ENCODE measurements at regions not wholly inside any gene's neighbourhood (a gene's known extent, or its start where the extent isn't known, plus 50 kb on each side); places are given as distances from the start of the nearest gene placed in this dataset.
"Not testable (repeated sequence)": the region's sequence is repeated elsewhere in the genome, so short reads cannot be mapped to it uniquely, and the experiment has no call there.

DNA sequence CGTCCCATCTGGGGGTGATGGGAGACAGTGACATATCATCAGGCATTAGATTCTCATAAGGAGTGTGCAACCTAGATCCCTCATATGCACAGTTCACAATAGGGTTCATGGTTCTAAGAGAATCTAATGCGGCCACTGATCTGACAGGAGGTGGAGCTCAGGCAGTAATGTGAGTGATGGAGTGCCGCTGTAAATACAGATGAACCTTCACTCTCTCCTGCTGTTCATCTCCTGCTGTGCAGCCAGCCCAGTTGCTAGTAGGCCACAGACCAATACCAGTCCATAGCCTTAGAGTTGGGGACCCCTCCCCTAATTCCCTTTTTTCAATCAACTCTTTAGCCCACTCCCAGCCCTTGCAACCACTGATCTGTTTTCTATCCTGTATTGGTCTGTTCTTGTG lies 581.1 kb upstream of the AUTS2 start:
- no peak for DNase-seq (ENCODE audit: low spot score)

DNA sequence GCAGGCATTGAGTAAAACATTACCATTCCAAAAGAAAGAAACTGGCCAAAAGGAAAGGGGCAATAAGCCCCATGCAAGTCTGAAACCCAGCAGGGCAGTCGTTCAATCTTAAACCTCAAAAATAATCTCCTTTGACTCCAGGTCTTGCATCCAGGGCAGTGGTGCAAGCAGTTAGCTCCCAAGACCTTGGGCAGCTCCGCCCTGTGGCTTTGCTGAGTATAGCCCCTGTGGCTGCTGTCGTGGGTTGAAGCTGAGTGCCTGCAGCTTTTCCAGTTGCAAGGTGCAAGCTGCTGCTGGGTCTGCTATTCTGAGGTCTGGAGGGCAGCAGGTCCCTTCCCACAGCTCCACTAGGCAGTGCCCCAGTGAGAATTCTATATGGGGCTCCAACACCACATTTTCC lies 580.1 kb upstream of the AUTS2 start:
- no peak for DNase-seq (ENCODE audit: low spot score)

DNA sequence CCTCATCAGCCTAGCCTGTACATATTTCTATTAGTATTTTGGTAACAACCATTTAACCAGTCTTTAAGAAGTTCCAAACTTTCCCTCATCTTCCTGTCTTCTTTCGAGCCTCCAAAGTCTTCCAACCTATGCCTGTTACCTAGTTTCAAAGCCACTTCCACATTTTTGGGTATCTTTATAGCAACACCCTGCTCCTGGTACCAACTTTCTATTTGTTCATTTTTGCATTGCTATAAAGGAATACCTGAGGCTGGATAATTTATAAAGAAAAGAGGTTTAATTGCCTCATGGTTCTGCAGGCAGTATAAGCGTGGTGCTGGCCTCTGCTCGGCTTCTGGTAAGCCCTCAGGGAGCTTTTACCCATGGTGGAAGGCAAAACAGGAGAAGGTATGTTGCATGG lies 578.8 kb upstream of the AUTS2 start:
- no peak for DNase-seq (ENCODE audit: low spot score)

DNA sequence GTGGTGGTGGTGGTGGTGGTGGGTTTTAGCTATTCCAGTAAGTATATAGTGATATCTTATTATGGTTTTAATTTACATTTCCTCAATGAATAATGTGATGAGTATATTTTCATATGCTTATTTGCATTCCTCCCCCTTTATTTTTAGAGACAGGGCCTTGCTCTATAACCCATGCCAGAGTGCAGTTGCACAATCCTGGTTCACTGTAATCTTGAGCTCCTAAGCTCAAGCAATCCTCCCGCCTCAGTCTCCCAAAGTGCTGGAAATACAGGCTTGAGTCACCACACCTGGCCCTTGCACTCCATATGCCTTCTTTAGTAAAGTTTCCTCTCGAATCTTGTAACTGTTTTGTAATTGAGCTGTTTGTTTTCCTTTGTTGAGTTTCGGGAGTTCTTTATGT lies 577.7 kb upstream of the AUTS2 start:
- DNase-seq (ENCODE audit: low spot score), result no peak

DNA sequence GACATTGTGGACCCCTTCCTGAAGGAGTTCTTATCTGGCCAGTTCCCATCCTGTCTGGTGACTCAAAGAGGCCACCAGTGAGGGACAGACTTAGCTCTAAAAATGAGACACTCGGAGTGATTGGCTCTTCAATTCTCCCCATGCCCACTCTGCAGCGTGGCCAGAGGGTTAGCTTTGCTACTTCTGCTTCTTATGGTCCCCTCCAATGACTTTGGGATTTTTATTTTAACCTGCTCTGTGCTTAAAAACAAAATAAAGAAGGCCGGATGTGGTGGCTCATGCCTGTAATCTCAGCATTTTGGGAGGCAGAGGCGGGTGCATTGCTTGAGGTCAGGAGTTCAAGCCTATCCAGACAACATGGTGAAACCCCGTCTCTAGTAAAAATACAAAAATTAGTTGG lies 573.0 kb upstream of the AUTS2 start:
- DNase-seq (ENCODE audit: low spot score), result no peak

DNA sequence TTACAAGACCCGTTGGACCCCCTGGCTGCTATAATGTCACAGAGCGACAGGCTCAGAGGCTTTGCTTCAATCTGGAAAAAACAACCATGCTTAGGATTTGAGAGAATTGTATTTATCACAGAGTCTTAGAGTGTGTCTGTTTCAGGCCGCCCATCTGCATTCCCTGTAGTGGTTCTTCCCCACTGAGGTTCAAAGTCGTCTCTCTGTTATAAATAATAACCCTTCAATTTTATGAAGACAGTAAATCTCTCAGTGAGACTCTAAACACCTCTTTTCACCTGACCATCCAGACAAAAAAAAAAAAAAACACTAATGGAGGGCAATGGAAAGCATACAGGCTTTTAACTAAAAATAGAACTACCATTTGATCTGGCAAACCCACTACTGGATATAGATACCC lies 565.4 kb upstream of the AUTS2 start:
- DNase-seq (ENCODE audit: low spot score), result no peak

DNA sequence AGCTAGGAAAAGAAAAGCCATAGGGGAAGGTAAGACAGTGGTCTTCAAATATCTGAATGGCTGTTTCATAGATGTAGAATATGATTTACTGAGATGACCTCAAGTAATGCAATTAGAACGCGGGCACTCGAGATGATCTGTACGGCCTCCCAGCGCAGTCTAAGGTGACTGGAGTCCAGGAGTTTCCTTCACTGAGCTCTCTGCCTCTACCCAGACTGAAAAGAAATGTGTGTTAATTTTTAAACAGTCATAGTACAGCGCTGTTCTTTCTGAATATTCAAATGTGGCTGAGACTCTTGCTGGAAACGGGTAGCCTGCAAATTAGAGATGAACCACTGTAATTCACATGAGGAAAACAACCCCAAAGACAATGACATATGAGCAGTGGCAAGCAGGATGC lies 562.4 kb upstream of the AUTS2 start:
- no peak for DNase-seq (ENCODE audit: low spot score)

DNA sequence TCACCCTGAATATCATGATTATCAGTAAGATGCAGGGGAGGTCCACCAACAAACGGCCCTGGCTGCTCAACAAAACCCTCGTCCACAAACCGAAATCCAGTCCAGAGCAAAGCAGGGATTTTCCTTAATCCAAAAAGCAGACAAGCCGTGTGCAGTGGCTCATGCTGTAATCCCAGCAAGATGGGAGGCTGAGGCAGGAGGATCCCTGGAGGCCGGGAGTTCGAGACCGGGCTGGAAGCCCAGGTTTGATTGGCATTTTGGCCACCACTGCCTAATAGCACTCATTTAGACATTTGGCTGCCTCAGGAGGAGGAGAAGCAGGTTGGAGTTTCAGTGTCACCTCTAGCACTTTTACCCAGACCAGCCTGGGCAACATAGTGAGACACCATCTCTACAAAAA lies 562.0 kb upstream of the AUTS2 start:
- DNase-seq (ENCODE audit: low spot score), result no peak

DNA sequence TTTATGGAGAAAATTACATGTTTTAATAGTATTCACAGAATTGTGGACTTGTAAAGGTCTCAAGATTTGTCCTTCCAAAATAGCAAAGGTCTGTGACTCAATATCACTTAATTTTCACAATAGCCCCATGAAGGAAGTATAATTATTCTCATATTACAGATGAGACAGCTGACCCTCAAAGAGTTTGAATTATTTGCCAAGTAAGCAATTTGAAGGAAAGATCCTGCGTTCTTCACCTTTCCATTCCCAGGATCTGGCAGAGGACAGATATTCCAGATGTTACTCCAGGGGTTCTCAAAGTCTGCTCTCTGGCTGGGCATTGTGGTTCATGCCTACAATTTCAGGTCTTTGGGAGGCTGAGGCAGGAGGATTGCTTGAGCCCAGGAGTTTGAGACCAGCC lies 559.4 kb upstream of the AUTS2 start:
- no peak for DNase-seq (ENCODE audit: low spot score)

DNA sequence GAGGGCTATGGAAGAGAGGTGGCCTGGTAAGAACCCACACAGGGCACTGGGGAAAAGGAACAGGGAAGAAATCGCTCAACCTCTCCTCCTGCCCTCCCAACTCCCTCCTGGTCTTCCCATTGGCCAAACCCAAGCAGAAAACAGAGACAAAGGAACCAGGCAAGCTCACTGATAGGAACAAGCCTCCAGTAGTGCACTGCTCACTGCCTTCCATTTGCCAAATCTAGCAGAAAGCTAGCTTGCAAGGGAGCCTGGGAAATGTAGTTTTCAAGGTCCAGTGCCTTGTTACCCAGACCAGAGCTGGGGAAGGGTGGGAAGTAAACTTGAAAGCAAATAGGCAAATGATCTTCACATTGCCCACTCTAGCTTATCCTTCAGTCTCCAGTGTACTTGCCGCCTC lies 556.1 kb upstream of the AUTS2 start:
- no peak for DNase-seq (ENCODE audit: low spot score)

DNA sequence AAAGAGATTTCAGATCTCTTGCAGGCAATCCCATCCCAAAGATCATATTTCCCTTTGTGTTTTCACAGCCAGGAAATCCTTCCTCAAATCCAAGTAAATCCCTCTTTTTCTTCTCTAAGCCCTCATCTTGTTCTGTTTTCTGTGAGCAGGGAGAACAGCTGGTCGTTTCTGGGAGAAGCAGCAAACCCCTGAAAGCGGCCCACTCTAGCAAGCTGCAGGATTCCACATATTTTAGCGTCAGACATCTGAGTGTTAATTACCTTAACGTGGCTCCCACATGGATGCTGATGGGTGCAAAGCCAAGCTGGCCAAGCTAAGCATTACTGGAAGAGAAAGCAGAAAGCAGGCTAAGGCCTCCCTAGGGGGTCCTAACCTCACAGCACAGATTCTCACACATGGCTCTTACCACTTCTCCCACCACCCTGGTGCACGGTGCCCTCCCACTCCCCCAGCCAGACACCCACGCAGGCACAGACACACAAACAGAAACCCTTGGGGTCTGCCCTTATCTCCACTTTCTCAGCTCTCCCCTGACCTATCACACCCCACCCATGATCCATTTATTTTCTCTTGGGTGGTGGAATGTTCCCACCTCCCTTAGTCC lies 551.0 kb upstream of the AUTS2 start:
- DNase-seq (ENCODE audit: low spot score), result peak; percentile 13

DNA sequence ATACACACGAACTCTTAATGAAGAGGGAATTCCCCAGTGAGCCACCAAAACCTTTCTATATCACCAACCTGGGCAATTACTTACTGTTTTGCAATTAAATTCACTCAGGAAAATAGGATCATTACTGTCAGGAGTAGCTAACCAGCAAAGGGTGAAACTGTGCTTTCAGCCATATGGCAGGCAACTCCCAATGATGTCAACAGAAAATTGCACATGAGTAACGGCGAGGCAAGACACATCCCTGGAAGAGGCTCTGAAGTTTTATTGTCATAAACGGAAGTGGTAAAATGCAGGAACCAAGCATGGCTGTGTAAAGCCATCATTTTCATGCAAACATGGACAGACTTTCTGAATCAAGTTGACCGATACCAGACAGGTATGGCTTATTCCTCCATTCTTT lies 548.9 kb upstream of the AUTS2 start:
- no peak for DNase-seq (ENCODE audit: low spot score)

DNA sequence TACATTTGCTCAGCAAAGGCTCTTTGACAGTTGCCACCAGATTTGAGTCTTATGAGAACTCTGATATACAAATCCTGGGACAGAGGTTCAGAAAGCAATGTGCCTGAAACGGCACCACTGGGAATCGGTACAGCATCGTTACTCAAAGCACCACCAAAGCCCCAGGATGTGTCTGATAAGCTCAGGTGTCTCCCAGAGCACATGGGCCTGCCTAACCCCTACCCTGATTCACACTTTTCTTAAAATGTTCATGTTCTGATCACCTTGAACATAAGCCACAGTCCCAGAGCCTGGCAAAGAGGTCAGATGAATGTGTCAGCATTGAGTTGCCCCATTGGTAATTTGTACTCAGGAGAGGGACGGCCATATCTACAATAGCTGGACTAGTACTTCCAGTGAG lies 545.8 kb upstream of the AUTS2 start:
- no peak for DNase-seq (ENCODE audit: low spot score)

DNA sequence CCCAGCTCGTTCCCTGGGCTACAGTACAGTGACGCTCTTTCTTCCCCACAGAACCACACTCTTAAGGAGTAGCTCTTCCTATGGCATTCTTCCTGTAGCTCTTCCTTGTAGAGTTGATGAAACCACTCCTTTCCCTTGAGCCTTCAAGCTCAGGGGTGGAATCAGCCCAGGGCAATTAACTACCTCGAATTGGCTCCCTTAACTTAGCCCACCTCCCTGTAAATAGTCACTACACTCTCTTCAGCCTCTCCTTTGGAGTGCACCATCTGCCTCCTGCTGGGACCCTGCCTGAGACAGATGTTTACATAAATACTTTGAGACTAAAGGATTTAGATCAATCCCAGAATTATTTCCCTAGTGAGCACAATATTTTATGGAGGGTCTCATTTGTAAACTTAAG lies 537.8 kb upstream of the AUTS2 start:
- DNase-seq (ENCODE audit: low spot score), result no peak

DNA sequence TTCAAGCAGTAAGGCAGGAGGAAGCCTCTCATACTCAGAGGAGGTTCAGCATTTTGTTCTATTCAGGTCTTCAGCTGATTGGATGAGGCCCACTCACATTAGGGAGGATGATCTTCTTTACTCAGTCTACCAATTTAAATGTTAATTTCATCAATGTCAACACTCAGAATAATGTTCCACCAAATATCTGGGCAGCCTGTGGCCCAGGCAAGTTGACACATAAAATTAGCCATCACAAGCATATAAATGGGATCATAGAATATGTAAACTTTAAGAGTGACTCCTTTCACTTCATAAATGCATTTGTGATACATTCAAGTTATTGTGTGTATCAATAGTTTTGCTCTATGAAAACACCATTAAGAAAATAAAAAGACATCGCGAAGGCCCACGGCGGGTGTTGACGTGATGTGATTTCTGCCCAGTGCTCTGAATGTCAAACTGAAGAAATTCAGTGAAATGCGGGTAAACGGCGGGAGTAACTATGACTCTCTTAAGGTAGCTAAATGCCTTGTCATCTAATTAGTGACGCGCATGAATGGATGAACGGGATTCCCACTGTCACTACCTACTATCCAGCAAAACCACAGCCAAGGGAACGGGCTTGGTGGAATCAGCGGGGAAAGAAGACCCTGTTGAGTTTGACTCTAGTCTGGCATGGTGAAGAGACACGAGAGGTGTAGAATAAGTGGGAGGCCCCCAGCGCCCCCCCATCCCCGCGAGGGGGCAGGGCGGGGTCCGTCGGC lies 536.1 kb upstream of the AUTS2 start:
- no peak for DNase-seq (ENCODE audit: low spot score)

DNA sequence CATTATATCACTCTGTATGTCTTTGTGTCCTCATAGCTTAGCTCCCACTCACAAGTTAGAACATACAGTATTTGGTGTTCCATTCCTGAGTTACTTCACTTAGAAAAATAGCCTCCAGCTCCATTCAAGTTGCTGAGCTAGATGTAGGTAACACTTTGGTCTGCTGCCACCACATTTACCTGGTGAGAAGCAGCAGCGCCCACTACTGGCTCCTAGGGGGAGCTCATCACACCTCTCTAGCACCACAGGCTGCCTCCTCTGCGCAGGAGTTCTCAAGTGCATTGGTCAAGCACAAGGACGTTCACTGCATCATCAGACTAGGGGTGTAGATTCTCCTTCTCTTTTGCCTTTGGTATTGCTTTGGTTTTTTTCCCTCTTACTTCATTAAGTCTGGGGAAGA lies 530.9 kb upstream of the AUTS2 start:
- DNase-seq (ENCODE audit: low spot score), result no peak

DNA sequence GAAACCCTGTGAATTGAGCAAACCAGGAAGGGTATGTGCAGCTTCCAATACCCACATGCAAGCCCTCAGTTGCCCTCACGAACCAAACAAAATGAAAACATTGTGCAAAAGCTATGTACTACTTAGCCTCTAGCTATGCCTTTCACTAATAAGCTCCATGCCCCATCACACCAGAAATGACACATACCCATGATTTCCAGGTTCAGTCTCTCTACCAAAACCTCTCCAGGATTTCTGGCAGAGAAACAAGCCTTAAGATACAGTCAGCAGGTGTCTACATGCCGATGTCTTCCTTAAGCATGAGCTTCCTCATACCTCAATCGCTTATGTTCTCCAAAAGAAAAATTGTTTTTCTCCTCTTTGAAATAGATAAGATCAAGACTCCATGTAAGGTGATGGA lies 527.8 kb upstream of the AUTS2 start:
- DNase-seq (ENCODE audit: low spot score), result no peak

DNA sequence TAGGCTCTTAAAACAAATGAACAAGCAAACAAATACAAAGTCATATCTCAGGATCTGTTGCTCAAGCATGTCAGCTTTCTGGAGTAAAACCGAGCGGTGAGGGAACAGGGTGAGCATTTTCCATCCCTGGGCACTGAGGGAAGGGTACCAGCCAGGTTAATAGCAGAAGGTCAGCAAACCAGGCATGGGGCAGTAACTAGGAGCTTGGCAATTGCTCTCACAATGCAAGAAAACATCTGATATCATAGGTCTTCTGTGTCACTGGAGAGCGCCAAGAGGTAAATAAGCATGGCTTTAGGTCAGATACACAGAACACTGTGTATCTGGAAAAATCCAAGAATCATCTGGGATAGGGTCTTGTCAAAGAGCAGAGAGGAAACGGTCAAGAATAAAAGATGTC lies 521.7 kb upstream of the AUTS2 start:
- no peak for DNase-seq (ENCODE audit: low spot score)

DNA sequence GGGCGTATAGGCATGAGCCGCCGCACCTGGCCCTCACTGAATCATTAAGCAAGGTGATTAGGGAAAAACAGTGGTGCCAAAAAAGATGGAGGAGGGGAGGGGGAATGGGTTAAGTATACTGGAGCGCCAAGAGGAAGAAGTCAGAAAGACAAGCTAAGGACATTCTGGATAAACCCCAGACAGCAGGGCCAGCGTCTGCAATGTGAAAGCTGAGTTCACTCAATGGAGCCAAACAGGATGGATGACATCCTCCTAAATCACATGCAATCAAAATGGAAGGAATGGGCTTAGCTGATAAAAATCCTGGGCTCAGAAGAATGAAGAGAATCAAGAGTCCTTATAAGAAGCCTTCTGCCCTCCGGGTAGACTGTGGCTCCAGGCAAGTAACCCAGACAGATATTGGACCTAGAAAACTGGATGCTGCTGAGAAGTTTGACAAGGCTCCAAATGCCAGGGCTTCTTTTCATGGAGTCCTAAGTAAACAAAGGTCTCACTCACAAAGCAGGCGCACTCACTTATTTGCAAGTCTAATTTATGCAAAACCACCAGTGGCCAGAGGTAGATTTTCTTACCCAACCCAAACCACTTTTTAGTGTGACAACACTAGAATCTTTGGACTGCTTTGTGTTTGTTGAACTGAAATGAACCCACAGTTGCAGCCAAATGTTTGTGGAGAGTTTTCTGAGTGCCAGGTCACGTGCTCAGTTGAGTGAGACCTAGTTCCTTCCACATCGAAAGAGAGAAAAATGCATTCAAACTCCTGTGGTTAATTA lies 519.1 kb upstream of the AUTS2 start:
- DNase-seq (ENCODE audit: low spot score), result peak; percentile 76

DNA sequence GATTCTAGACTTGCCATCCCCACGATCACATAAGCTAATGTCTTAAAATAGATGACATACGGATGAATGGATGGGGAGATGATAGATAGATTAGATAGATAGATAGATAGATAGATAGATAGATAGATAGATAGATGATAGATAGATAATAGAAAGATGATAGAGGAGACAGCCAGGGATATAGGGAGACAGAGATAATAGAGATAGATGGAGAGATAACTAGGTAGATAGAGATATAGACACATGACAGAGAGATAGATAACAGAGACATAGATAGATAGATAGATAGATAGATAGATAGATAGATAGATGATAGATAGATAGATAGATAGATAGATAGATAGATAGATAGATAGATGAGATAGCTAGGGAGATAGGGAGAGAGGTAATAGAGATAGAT lies 511.0 kb upstream of the AUTS2 start:
- DNase-seq (ENCODE audit: low spot score), result not testable (repeated sequence)

DNA sequence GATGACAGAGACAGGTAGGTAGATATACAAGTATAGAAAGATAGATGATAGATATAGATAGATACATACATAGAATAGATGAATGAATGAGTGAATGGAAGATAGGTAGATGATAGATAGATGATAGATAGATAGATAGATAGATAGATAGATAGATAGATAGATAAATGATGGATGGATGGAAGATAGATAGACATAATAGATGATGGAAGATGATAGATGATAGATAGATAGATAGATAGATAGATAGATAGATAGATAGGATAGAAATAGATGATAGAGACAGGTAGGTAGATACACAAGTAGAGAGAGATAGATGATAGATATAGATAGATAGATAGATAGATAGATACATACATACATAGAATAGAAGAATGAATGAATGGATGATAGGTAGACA lies 510.1 kb upstream of the AUTS2 start:
- no peak for DNase-seq (ENCODE audit: low spot score)

DNA sequence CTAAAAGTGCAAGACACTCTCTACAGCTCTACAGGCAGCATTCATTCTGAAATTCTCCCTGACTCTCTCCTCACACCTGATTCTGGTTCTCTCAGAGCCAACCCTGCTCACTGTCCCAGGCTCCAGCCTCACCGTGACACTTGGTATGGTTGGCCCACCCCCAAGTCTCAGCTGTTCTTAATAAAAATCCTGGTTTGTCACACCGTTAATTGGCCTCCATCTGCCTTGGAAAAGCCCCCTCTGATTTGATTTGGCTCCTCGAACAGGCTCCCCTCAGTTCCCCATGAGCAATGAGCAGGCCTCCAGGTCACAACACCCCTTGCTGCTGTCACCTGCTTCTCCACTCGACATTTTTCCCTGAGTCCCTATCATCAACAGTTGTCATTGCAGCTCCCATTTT lies 507.3 kb upstream of the AUTS2 start:
- no peak for DNase-seq (ENCODE audit: low spot score)

DNA sequence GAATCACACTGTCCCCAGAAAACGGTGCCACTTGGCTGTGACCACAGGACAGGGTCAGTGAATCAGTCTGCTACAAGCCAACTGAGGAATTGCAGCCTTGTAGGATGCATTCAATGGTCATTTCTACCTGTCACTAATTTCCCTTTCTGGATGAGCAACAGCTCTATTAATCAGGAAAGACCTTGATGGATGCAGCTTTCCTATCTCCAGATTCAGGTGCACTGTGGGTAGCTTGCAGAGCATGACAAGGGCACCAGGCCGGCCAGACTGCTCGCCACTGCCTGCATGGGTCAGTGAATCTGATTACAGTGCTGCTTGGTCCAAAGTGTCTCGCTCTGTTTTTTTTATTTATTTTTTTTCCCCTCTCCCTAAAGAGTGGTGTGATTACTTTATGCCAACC lies 506.8 kb upstream of the AUTS2 start:
- no peak for DNase-seq (ENCODE audit: low spot score)

DNA sequence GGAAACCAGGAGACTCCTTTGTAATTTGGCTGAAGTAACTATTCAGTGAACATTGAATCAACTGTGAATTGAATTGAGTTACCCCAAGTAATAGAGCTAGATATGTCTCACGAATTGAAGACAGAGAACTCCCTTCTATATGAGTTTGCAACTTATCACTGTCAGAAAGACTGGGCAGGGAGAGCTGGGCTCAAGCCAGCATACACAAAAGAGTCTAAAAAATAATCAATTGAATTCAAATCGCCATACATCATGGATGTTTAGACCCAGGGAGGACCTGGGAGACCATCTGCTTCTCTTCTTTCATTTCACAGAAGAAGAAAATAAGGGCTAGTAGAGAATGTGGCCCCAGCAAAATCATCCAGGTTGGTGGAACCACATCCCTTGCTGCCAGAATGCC lies 503.1 kb upstream of the AUTS2 start:
- DNase-seq (ENCODE audit: low spot score), result no peak
